Astrocyte (in vitro differentiated cells and primary cell): ENCODE measurements at regions not wholly inside any gene's neighbourhood (a gene's known extent, or its start where the extent isn't known, plus 50 kb on each side); places are given as distances from the start of the nearest gene placed in this dataset.
A peak's percentile ranks its signal among the peaks of the same experiment; 100 is the strongest.

ENCODE experiments used
- DNase-seq: peaks from one replicate; pipeline ENCODE4 v3.0.0-alpha.2; 2010; ENCODE audit warnings: low read depth
- FAIRE-seq: peaks from 2 replicates; lab custom pipeline; 2011; peaks lifted over from hg19 to GRCh38; lab: Jason Lieb, UNC
- H2AFZ ChIP-seq: 2 replicates; pipeline ENCODE4 v1.6.0; 2012; ENCODE audit warnings: low read depth, low read length, inconsistent platforms
- H3K27ac ChIP-seq: 2 replicates; pipeline ENCODE4 v1.5.1; 2011; ENCODE audit warnings: low read depth, low read length, inconsistent platforms
- H3K27me3 ChIP-seq: 2 replicates; pipeline ENCODE4 v1.6.0; 2011; ENCODE audit warnings: low read length, inconsistent platforms; ENCODE audit not compliant: insufficient read depth
- H3K36me3 ChIP-seq: 2 replicates; pipeline ENCODE4 v1.5.1; 2011; ENCODE audit warnings: low read length, inconsistent platforms; ENCODE audit not compliant: insufficient read depth
- H3K4me1 ChIP-seq: 2 replicates; pipeline ENCODE4 v1.5.1; 2011; ENCODE audit warnings: low read length, inconsistent platforms; ENCODE audit not compliant: insufficient read depth
- H3K4me2 ChIP-seq: 2 replicates; pipeline ENCODE4 v1.6.0; 2012; ENCODE audit warnings: low read length, inconsistent platforms
- H3K4me3 ChIP-seq: 2 replicates; pipeline ENCODE4 v1.5.1; 2011; ENCODE audit warnings: low read depth, mild to moderate bottlenecking, low read length, inconsistent platforms; ENCODE audit not compliant: insufficient read depth
- H3K79me2 ChIP-seq: 2 replicates; pipeline ENCODE4 v1.6.0; 2012; ENCODE audit warnings: mild to moderate bottlenecking, low read length, inconsistent platforms; ENCODE audit not compliant: insufficient read depth
- H3K9ac ChIP-seq: 2 replicates; pipeline ENCODE4 v1.6.0; 2012; ENCODE audit warnings: mild to moderate bottlenecking, low read length, inconsistent platforms
- H3K9me3 ChIP-seq: 2 replicates; pipeline ENCODE4 v1.5.1; 2012; ENCODE audit warnings: low read depth, mild to moderate bottlenecking, low read length, inconsistent platforms; ENCODE audit not compliant: insufficient read depth
- H4K20me1 ChIP-seq: 2 replicates; pipeline ENCODE4 v1.6.0; 2012; ENCODE audit warnings: low read length, inconsistent platforms; ENCODE audit not compliant: insufficient read depth
- H3K27ac Mint-ChIP-seq: one replicate; pipeline ENCODE4 v1.8.0; 2021; ENCODE audit warnings: mild to moderate bottlenecking, mixed read lengths; ENCODE audit not compliant: unreplicated experiment
- H3K27me3 Mint-ChIP-seq: one replicate; pipeline ENCODE4 v1.8.0; 2021; ENCODE audit warnings: low read depth, mixed read lengths; ENCODE audit not compliant: unreplicated experiment
- H3K36me3 Mint-ChIP-seq: one replicate; pipeline ENCODE4 v1.8.0; 2021; ENCODE audit warnings: low read depth, mixed read lengths; ENCODE audit not compliant: unreplicated experiment
- H3K4me1 Mint-ChIP-seq: one replicate; pipeline ENCODE4 v1.8.0; 2021; ENCODE audit warnings: low read depth, mixed read lengths; ENCODE audit not compliant: unreplicated experiment
- H3K4me3 Mint-ChIP-seq: one replicate; pipeline ENCODE4 v1.8.0; 2021; ENCODE audit warnings: mild to moderate bottlenecking, moderate library complexity, mixed read lengths; ENCODE audit not compliant: unreplicated experiment
- H3K9me3 Mint-ChIP-seq: one replicate; pipeline ENCODE4 v1.8.0; 2021; ENCODE audit warnings: mild to moderate bottlenecking, mixed read lengths; ENCODE audit not compliant: unreplicated experiment
- CTCF ChIP-seq: IDR thresholded peaks from 2 replicates; pipeline ENCODE4 v1.5.1; 2011; ENCODE audit warnings: low read depth, mild to moderate bottlenecking, inconsistent platforms, low read length, moderate library complexity; ENCODE audit not compliant: insufficient read depth
- EZH2 ChIP-seq: IDR thresholded peaks from 2 replicates; pipeline ENCODE4 v1.6.1; 2012; ENCODE audit warnings: mild to moderate bottlenecking, low read length, inconsistent platforms; ENCODE audit not compliant: insufficient read depth

- no peak for TF ChIP-seq EZH2
- TF ChIP-seq CTCF = no peak
- H3K27ac Mint-ChIP-seq = no peak overlapping the region
These were observed 195.2 kb downstream of the DAD1 start for GRCh38 chr14:22393796-22394195.

GRCh38 chr14:22391908-22392565 lies 197.0 kb downstream of the DAD1 start:
- H3K9me3 Mint-ChIP-seq = no peaks in the 10 kb centered on the region
- Histone ChIP-seq H3K4me1 (peaks cover 18% of the 10 kb centered on the region), H3K27me3 (no peaks in the 10 kb centered on the region), H3K9me3 (no peaks in the 10 kb centered on the region), H3K27ac (no peak overlapping the region), H3K4me2 (no peak overlapping the region), H2AFZ (no peak overlapping the region), H3K4me3 (no peak overlapping the region), H3K9ac (no peak overlapping the region), H4K20me1 (no peaks in the 10 kb centered on the region), H3K36me3 (no peaks in the 10 kb centered on the region), H3K79me2 (no peaks in the 10 kb centered on the region)
- H3K27me3 Mint-ChIP-seq = peaks cover 8% of the 10 kb centered on the region
- peak; percentile 59 for DNase-seq
- peaks cover 32% of the 10 kb centered on the region for H3K4me1 Mint-ChIP-seq
- no peak overlapping the region for H3K4me3 Mint-ChIP-seq
- no peak for FAIRE-seq
- TF ChIP-seq CTCF = peak; percentile 76
- no peak for TF ChIP-seq EZH2
- H3K27ac Mint-ChIP-seq = no peak overlapping the region
- H3K36me3 Mint-ChIP-seq = peaks cover 2% of the 10 kb centered on the region

More at GRCh38 chr14:22393796-22394195, 195.2 kb downstream of the DAD1 start:
- no peaks in the 10 kb centered on the region for H3K9me3 Mint-ChIP-seq
- Histone ChIP-seq H3K4me2 (no peak overlapping the region), H3K9ac (no peak overlapping the region), H3K27me3 (no peaks in the 10 kb centered on the region), H3K27ac (no peak overlapping the region), H3K79me2 (no peaks in the 10 kb centered on the region), H3K4me1 (peaks cover 14% of the 10 kb centered on the region), H4K20me1 (no peaks in the 10 kb centered on the region), H2AFZ (no peak overlapping the region), H3K4me3 (no peak overlapping the region), H3K36me3 (no peaks in the 10 kb centered on the region), H3K9me3 (no peaks in the 10 kb centered on the region)
- H3K4me1 Mint-ChIP-seq = peaks cover 27% of the 10 kb centered on the region
- DNase-seq = no peak
- no peak for FAIRE-seq
- H3K27me3 Mint-ChIP-seq = peaks cover 8% of the 10 kb centered on the region
- H3K36me3 Mint-ChIP-seq = peaks cover 2% of the 10 kb centered on the region
- H3K4me3 Mint-ChIP-seq = no peak overlapping the region

GRCh38 chr14:22390824-22391461 lies 198.1 kb downstream of the DAD1 start:
- H3K4me3 ChIP-seq = no peak overlapping the region
- Mint-ChIP-seq H3K27me3 (peaks cover 3% of the 10 kb centered on the region), H3K4me1 (peaks cover 32% of the 10 kb centered on the region), H3K4me3 (no peak overlapping the region), H3K9me3 (no peaks in the 10 kb centered on the region), H3K36me3 (peaks cover 2% of the 10 kb centered on the region), H3K27ac (no peak overlapping the region)
- H3K27ac ChIP-seq = no peak overlapping the region
- no peak overlapping the region for H2AFZ ChIP-seq
- no peak overlapping the region for H3K4me2 ChIP-seq
- DNase-seq = no peak
- no peak overlapping the region for H3K9ac ChIP-seq
- H3K27me3 ChIP-seq = peaks cover 3% of the 10 kb centered on the region
- H3K9me3 ChIP-seq = no peaks in the 10 kb centered on the region
- TF ChIP-seq CTCF = no peak
- no peak for TF ChIP-seq EZH2
- FAIRE-seq = no peak
- H3K36me3 ChIP-seq = no peaks in the 10 kb centered on the region
- H3K79me2 ChIP-seq = no peaks in the 10 kb centered on the region
- peaks cover 18% of the 10 kb centered on the region for H3K4me1 ChIP-seq
- no peaks in the 10 kb centered on the region for H4K20me1 ChIP-seq
